Activated gamma-delta T cell (primary cell): ENCODE measurements at regions not wholly inside any gene's neighbourhood (a gene's known extent, or its start where the extent isn't known, plus 50 kb on each side); places are given as distances from the start of the nearest gene placed in this dataset.

Experiments
- DNase-seq: peaks from one replicate; lab custom pipeline; 2025; lab: John Stamatoyannopoulos, UW

DNA sequence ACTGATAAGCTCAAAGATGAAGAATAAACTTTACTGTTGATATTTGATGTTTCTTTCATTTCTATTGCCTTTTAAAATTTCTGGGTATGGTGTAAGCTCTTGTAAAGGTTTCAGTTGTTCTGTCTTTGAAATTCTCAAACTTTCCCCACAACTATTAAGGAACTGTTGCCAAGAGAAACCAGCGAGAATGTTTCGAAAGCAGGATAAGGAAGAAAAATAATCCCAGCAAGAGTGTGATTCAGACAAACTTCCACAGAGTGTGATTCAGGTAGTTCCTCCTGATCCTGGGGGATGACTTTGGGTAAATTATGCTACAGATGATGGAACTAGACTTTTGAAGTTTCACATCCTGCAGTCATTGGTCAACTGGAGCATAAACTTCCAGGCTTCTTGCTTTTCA is 632.0 kb downstream of the NSUN3 start:
- no peak for DNase-seq

GRCh38 chr3:94704467-94704866 is 641.6 kb downstream of the NSUN3 start:
- DNase-seq = no peak

DNA sequence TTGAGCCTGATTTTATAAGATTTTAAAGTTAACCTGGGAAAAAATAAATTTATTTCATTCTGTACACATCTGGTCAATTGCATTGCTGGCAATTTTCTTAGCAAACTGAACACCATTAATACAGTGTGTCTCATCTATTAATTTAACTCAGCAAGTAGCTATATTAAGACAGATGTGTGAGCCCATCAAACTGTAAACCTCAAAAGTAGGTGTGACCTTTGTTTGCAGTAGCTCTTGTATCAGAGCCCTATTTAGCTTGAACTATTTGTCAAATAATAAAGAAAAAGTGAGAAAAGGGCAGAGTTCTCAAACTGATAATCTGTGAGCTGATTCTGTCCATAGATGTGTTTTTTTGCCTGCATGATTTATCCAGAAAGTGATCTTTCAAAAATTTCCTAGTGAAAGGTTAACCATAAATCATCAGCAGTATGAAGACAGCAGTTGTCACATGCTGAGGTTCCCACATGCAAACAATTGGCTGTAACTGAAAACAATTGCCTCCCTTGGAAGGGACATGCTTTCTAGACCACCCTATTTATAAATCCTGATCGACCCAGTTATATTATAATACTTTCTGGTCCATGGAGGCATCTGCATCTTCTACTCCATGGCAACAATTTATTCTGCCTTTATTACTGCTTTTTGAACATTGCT is 646.5 kb downstream of the NSUN3 start:
- DNase-seq = no peak

- DNase-seq = no peak
Measured at GRCh38 chr3:94714194-94714593, 651.3 kb downstream of the NSUN3 start.

- no peak for DNase-seq
Measured at GRCh38 chr3:94716326-94717018, 653.6 kb downstream of the NSUN3 start.

DNA sequence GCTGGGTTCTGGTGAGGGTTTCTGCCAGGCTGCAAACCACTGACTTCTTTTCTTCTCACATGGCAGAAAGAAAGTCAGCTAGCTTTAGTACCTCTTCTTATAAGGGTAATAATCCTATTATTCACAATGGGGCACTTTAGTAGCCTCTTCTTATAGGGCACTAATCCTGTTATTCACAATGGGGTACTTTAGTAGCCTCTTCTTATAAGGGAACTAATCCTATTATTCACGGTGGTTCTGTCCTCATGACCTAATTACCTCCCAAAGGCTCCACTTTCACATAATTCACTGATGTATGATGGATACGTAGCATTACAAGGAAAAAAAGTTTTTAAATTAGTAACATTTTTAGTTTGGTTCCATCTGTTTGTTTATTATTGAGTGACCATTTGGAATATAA is 671.3 kb downstream of the NSUN3 start:
- no peak for DNase-seq

- no peak for DNase-seq
Measured at GRCh38 chr3:94735354-94735753, 672.5 kb downstream of the NSUN3 start.

DNA sequence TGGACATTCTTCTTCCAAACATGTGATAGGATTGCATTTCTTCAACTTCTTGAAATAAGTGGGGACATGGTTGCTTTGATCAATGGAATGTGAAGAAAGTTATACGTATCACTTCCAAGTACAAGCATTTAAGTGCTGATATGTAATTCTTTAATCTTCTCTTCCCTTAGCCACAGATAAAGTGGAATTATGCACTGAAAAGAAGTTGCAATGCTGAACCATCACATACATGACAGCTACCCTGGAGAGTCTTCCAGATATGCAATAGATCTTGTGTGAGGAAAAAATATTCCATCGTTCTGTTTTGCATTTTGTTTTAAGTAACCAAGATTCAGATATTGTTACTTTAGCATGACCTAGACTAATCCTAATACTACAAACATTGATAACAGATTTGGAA is 674.3 kb downstream of the NSUN3 start:
- no peak for DNase-seq

DNA sequence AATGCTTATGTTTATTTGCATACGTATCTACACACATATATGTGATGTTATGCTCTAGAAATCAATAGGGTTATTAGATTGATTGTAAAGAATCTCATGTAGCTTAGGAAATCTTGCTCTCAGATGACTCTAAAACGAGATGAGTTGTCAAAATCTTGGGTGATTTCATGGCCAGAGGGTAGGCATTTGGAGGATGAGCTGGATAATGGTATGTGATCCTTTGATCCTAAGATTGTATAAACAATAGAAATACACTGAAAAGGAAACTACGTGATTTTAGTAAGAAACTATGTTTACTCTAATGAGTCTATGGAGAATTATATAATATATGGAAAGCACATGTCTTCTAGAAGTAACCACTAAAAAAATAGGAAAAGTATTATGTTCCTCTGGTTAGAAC is 676.6 kb downstream of the NSUN3 start:
- DNase-seq = no peak

GRCh38 chr3:94758751-94759150 is 695.9 kb downstream of the NSUN3 start:
- no peak for DNase-seq

GRCh38 chr3:94772402-94772801 is 709.5 kb downstream of the NSUN3 start:
- DNase-seq = no peak

GRCh38 chr3:94775746-94776145 is 712.9 kb downstream of the NSUN3 start:
- DNase-seq = no peak

- no peak for DNase-seq
Measured at GRCh38 chr3:94776401-94776915, 713.6 kb downstream of the NSUN3 start.

DNA sequence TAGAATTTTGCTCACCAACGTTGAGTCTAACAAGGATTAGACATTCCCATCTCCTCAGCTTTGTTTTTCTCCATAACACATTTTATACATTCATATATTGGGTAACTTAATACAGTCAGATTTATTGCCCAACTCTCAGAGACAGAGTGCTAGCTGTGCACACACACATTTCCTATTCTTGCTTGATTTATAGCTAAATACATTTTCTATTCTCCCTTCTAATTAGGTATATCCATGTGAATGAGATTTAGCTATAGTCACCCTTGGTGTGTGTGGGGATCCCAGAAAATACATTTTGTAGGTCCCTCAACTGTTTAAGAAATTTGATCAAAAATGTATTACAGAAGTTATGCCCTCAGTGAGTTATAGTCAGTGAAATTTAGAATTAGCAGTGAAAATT is 715.4 kb downstream of the NSUN3 start:
- DNase-seq = no peak

GRCh38 chr3:94778814-94779494 is 716.1 kb downstream of the NSUN3 start:
- DNase-seq = no peak

GRCh38 chr3:94779699-94780098 is 716.8 kb downstream of the NSUN3 start:
- no peak for DNase-seq

GRCh38 chr3:94784274-94784673 is 721.4 kb downstream of the NSUN3 start:
- DNase-seq = no peak

DNA sequence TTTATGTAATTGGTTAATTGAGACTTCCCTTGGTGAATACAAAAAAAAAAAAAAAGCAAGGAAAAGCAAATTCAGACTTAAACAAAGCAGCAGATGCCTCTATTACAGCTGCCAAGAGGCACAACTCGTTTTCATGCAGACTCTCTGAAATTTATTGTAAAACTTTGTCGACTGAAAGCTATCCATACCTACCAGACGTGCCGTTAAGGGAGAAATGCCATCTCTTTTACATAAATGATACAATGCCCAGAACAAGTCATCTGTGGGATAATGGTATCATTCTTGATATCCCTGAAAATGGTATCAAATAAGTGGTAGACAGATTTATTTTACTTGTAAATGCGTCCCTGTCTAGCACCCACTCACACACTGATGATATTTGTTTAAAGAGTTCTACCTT is 724.2 kb downstream of the NSUN3 start:
- DNase-seq = no peak

DNA sequence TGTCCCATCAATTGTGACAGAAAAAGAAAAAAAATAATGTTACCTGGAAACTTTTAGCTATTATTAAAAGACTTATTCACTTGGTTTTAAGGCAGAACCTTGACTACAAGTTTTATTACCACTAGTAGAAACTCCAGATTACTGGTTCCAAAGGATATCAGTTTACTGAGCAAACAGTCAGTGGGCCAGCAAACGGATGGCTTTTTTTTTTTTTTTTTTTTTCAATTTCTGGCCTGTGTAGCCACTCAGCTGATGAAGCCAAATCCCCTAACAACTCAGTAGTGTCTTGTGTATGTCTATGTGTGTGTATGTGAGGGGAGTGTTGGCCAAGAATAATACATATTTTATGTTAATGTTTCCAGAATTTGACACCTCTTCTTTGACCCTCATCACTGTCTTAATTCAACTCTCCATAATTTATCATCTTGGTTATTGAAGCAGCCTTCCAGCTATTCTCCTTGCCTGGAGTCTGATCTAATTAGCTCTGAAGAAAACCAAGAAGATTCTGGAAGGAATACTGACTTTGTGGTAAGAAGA is 724.9 kb downstream of the NSUN3 start:
- DNase-seq = no peak

GRCh38 chr3:94794563-94794962 is 731.7 kb downstream of the NSUN3 start:
- no peak for DNase-seq

DNA sequence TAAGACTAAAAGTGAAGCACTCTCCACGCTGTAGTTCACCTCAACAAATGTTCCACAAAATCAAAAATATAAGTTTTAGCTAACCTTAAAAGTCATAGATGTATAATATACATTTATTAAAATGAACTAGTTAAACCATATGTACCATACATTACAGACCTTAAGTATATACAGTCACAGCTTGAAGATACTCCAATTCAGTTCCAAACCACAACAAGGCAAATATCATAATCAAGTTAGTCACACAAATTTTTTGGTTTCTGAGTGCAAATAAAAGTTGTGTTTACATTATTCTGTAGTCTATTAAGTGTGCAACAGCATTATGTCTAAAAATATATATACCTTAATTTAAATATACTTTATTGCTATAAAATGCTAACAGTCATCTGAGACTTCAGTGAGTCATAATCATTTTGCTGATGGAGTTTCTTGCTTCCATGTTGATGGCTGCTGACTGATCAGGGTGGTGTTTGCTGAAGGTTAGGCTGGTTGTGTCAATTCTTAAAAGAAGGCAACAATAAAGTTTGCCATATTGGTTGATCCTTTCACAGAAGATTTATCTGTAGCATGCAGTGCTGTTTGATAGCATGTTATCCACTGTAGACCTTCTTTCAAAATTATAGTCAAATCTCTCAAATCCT is 736.7 kb downstream of the NSUN3 start:
- no peak for DNase-seq

DNA sequence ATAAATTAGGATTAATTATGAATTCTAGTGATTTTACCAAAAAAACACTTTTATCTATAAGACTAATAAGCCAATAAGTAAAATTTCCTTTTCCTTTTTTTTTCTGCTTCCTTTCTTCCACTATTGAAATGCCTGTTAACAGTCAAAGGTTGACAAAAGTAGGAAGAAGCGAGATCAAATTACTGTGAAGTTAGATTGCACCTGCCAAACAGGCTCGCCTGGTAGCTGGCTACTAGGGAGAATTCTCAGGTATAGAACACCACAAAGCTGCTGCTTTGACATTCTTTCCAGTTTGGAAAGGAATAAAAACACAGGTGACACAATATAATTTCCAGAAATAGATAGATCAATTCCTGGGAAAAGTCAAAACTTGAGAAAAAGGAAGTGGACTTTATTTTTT is 749.0 kb downstream of the NSUN3 start:
- DNase-seq = no peak
